Psoas muscle (tissue), 7 donors: ENCODE measurements at regions not wholly inside any gene's neighbourhood (a gene's known extent, or its start where the extent isn't known, plus 50 kb on each side); places are given as distances from the start of the nearest gene placed in this dataset.
"Not testable (repeated sequence)": the region's sequence is repeated elsewhere in the genome, so short reads cannot be mapped to it uniquely, and the experiment has no call there.

Experiments used
- ATAC-seq, 4 donors: fragments of 200-7000 bp; cut with Tn5 transposase; one replicate each; pipeline ENCODE4 v1.9.1; 2020; ENCODE audit warnings: moderate library complexity in 3 of 4, mild to moderate bottlenecking in 2 of 4
- DNase-seq, 2 donors: peaks; one replicate each; pipeline ENCODE4 v3.0.0-alpha.2; 2020
- H3K27ac ChIP-seq: fragments of 200-600 bp; one replicate; pipeline ENCODE4 v1.8.0; 2022
- H3K27me3 ChIP-seq, 3 donors: fragments of 200-600 bp in 1 of 3; one replicate each; pipeline versions ENCODE4 v1.6.1 to v1.8.0; 2013 to 2022; ENCODE audit warnings: low read length in 2 of 3, mild to moderate bottlenecking in 2 of 3, moderate library complexity in 1 of 3; ENCODE audit not compliant: insufficient read depth in 3 of 3
- H3K36me3 ChIP-seq, 2 donors: fragments of 200-600 bp in 1 of 2; one replicate each; pipeline versions ENCODE4 v1.6.1 to v1.8.0; 2013 to 2022; ENCODE audit warnings: low read depth in 1 of 2, mild to moderate bottlenecking in 1 of 2, moderate library complexity in 1 of 2; ENCODE audit not compliant: insufficient read depth in 1 of 2
- H3K4me1 ChIP-seq: fragments of 200-600 bp; one replicate; pipeline ENCODE4 v1.8.0; 2022
- H3K4me3 ChIP-seq: fragments of 200-600 bp; one replicate; pipeline ENCODE4 v1.8.0; 2022; ENCODE audit warnings: mild to moderate bottlenecking
- H3K9me3 ChIP-seq: fragments of 200-600 bp; one replicate; pipeline ENCODE4 v1.8.0; 2022
- WGBS, 3 donors: extraction: QIAGEN DNeasy Blood & Tissue Kit; methylation state at CpG; one replicate each; pipeline versions ENCODE4 v1.1.6 to v1.1.7; 2013; 5-methylcytosine and 5-hydroxymethylcytosine counted together
- intact Hi-C, 2 donors: fragments of 100-400 bp; cut with DNase I; formaldehyde crosslinking; loops; one replicate each; pipeline versions ENCODE4 v1.11.0 to v1.14.2; 2022
- TF ChIP-seq, protein P1 (sequence below): fragments of 200-600 bp; IDR thresholded peaks from one replicate; pipeline ENCODE4 v1.8.0; 2022; ENCODE audit warnings: antibody characterized with exemption
- donor health status: healthy with polysubstance abuse.
- donor health status: DM: no; HTN: no; CAD: no; lungs with moderate emphysema.
- donor health status: Bipolar disorder and iron deficiency.
- donor health status: healthy.
- donor health status: DM: yes; HTN: yes; CAD: no.
- donor health status: DM: no; HTN: no; CAD: no.
- donor health status: DM: yes; HTN: yes; CAD: no.

GRCh38 chr6:781350-781961 lies 88.5 kb upstream of the EXOC2 start:
- intact Hi-C loops = no loop called here
- no peak overlapping the region for H3K4me3 ChIP-seq

DNA sequence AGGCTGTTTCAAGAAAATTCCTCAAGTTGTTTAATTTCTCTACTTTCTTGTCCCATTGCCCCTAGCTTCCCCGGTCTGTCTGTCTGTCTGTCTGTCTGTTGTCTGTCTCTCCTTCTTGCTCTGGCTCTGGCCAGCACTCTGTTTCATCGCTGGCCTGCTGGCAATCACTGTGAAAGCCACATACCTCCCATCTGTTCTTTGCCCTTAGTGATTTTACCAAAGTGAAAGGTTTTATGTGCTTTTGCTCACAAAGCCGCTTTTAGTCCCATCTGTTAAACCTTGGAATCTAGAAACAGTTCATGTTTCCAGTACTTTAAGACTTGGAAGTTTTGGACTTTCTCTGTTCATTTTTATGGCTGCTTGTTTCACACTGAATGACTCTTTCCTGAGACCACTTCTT lies 87.8 kb upstream of the EXOC2 start:
- H3K36me3 ChIP-seq = no peaks in the 10 kb centered on the region
- WGBS, 3 donors = 53 to 66% (median 56%) methylated on average over 3 of the region's 3 CpGs
- DNase-seq (no peak), ATAC-seq (no peak)
- TF ChIP-seq, protein P1, sequence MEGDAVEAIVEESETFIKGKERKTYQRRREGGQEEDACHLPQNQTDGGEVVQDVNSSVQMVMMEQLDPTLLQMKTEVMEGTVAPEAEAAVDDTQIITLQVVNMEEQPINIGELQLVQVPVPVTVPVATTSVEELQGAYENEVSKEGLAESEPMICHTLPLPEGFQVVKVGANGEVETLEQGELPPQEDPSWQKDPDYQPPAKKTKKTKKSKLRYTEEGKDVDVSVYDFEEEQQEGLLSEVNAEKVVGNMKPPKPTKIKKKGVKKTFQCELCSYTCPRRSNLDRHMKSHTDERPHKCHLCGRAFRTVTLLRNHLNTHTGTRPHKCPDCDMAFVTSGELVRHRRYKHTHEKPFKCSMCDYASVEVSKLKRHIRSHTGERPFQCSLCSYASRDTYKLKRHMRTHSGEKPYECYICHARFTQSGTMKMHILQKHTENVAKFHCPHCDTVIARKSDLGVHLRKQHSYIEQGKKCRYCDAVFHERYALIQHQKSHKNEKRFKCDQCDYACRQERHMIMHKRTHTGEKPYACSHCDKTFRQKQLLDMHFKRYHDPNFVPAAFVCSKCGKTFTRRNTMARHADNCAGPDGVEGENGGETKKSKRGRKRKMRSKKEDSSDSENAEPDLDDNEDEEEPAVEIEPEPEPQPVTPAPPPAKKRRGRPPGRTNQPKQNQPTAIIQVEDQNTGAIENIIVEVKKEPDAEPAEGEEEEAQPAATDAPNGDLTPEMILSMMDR = no peak
- peaks cover 0 to 2% (median 0%) of the 10 kb centered on the region in 3 donors for H3K27me3 ChIP-seq
- H3K27ac ChIP-seq = no peak overlapping the region
- H3K4me3 ChIP-seq = no peak overlapping the region
- intact Hi-C loops = no loop called here
- H3K9me3 ChIP-seq = no peaks in the 10 kb centered on the region
- no peaks in the 10 kb centered on the region for H3K4me1 ChIP-seq

More at GRCh38 chr6:781350-781961, 88.5 kb upstream of the EXOC2 start:
- WGBS, 3 donors = 42 to 51% (median 50%) methylated on average over 13 of the region's 13 CpGs
- Histone ChIP-seq H3K27me3 (peaks cover 0 to 2% (median 0%) of the 10 kb centered on the region in 3 donors), H3K4me1 (no peaks in the 10 kb centered on the region), H3K9me3 (no peaks in the 10 kb centered on the region), H3K36me3 (no peaks in the 10 kb centered on the region), H3K27ac (no peak overlapping the region)
- ATAC-seq = no peak
- no peak for DNase-seq
- TF ChIP-seq, protein P1 = no peak

DNA sequence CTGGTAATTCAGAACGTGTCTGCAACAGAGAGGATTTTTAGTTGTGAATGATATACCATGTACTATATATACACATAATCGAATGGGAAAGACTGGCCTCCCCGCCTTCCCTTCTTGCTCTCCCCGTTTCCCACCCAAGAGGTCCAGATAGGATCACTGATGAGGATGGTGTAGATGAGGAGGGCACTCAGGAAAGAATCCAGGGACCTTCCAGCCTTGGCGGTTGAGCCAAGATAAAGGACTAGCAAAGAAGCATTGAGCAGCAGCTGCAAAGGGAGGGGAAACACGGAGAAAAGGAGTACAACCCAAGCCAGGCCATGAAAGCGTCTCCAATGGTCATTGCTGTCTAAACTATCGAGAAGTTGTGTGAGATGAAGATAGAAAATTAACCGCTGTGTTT lies 84.0 kb upstream of the EXOC2 start:
- DNase-seq (no peak), ATAC-seq (no peak)
- 85 to 89% (median 89%) methylated on average over 9 of the region's 9 CpGs for WGBS, 3 donors
- no peaks in the 10 kb centered on the region for H3K36me3 ChIP-seq
- no peak overlapping the region for H3K4me3 ChIP-seq
- peaks cover 0 to 2% (median 0%) of the 10 kb centered on the region in 3 donors for H3K27me3 ChIP-seq
- H3K27ac ChIP-seq = no peak overlapping the region
- H3K9me3 ChIP-seq = no peaks in the 10 kb centered on the region
- TF ChIP-seq, protein P1 = no peak
- intact Hi-C loops = no loop called here
- H3K4me1 ChIP-seq = no peaks in the 10 kb centered on the region

GRCh38 chr6:776528-776931 lies 83.6 kb upstream of the EXOC2 start:
- ATAC-seq = no peak
- Histone ChIP-seq H3K36me3 (no peaks in the 10 kb centered on the region), H3K4me1 (no peaks in the 10 kb centered on the region), H3K4me3 (no peak overlapping the region), H3K27ac (no peak overlapping the region), H3K9me3 (no peaks in the 10 kb centered on the region), H3K27me3 (peaks cover 0 to 2% (median 0%) of the 10 kb centered on the region in 3 donors)
- WGBS, 3 donors = 47 to 63% (median 60%) methylated on average over 3 of the region's 3 CpGs
- intact Hi-C loops = no loop called here
- DNase-seq = no peak
- TF ChIP-seq, protein P1 = no peak

- no peaks in the 10 kb centered on the region for H3K4me1 ChIP-seq
- peaks cover 0 to 2% (median 0%) of the 10 kb centered on the region in 3 donors for H3K27me3 ChIP-seq
- DNase-seq (no peak), ATAC-seq (no peak)
- intact Hi-C loops = no loop called here
- no peaks in the 10 kb centered on the region for H3K36me3 ChIP-seq
- H3K9me3 ChIP-seq = no peaks in the 10 kb centered on the region
- TF ChIP-seq, protein P1 = no peak
- no peak overlapping the region for H3K27ac ChIP-seq
- 50 to 75% (median 74%) methylated on average over 5 of the region's 5 CpGs for WGBS, 3 donors
- no peak overlapping the region for H3K4me3 ChIP-seq
Measured at GRCh38 chr6:775863-776262, 82.9 kb upstream of the EXOC2 start.

GRCh38 chr6:771683-772082 lies 78.7 kb upstream of the EXOC2 start:
- H3K4me1 ChIP-seq, H3K27me3 ChIP-seq, ATAC-seq, intact Hi-C loops, DNase-seq, H3K9me3 ChIP-seq, H3K27ac ChIP-seq, H3K4me3 ChIP-seq, H3K36me3 ChIP-seq: not testable (repeated sequence)
